H9 (cell line): ENCODE measurements at regions not wholly inside any gene's neighbourhood (a gene's known extent, or its start where the extent isn't known, plus 50 kb on each side); places are given as distances from the start of the nearest gene placed in this dataset.

ENCODE experiments used
- DNase-seq: peaks from one replicate; pipeline ENCODE4 v3.0.0-alpha.2; 2017
- H2AFZ ChIP-seq: one replicate; pipeline ENCODE4 v1.6.1; 2013; ENCODE audit warnings: mild to moderate bottlenecking, low read length, control low read depth, moderate library complexity
- H2AK5ac ChIP-seq: 2 replicates; pipeline ENCODE4 v1.6.1; 2013; ENCODE audit warnings: low read length, control low read depth, mixed read lengths; ENCODE audit not compliant: insufficient read length
- H2BK120ac ChIP-seq: one replicate; pipeline ENCODE4 v1.6.1; 2013; ENCODE audit warnings: low read depth, mild to moderate bottlenecking, low read length, control low read depth, inconsistent platforms; ENCODE audit not compliant: poor library complexity, severe bottlenecking
- H2BK12ac ChIP-seq: 2 replicates; pipeline ENCODE4 v1.6.1; 2013; ENCODE audit warnings: low read length, control low read depth, mixed read lengths, low read depth; ENCODE audit not compliant: insufficient read length
- H2BK15ac ChIP-seq: 2 replicates; pipeline ENCODE4 v1.6.1; 2013; ENCODE audit warnings: low read depth, low read length, control low read depth
- H2BK20ac ChIP-seq: one replicate; pipeline ENCODE4 v1.6.1; 2013; ENCODE audit warnings: low read depth, mild to moderate bottlenecking, low read length, control low read depth, inconsistent platforms; ENCODE audit not compliant: poor library complexity, severe bottlenecking
- H2BK5ac ChIP-seq: 2 replicates; pipeline ENCODE4 v1.6.1; 2013; ENCODE audit warnings: low read length, control low read depth, mixed read lengths; ENCODE audit not compliant: insufficient read length
- H3K14ac ChIP-seq: 2 replicates; pipeline ENCODE4 v1.6.1; 2013; ENCODE audit warnings: low read length, control low read depth; ENCODE audit not compliant: insufficient read depth
- H3K18ac ChIP-seq: 2 replicates; pipeline ENCODE4 v1.6.1; 2013; ENCODE audit warnings: low read depth, mild to moderate bottlenecking, mixed read lengths, low read length, control low read depth; ENCODE audit not compliant: insufficient read length
- H3K23ac ChIP-seq: 2 replicates; pipeline ENCODE4 v1.6.1; 2013; ENCODE audit warnings: low read length, control low read depth, mixed read lengths, low read depth; ENCODE audit not compliant: insufficient read length
- H3K23me2 ChIP-seq: 2 replicates; pipeline ENCODE4 v1.6.1; 2013; ENCODE audit warnings: low read depth, mild to moderate bottlenecking, mixed read lengths, low read length, control low read depth; ENCODE audit not compliant: insufficient read length, poor library complexity, severe bottlenecking
- H3K27ac ChIP-seq: 2 replicates; pipeline ENCODE4 v1.5.1; 2013; ENCODE audit warnings: low read length, control low read depth, mixed read lengths, low read depth; ENCODE audit not compliant: insufficient read length
- H3K27me3 ChIP-seq: 2 replicates; pipeline ENCODE4 v1.6.1; 2013; ENCODE audit warnings: low read length, control low read depth, inconsistent platforms; ENCODE audit not compliant: insufficient read depth
- H3K4ac ChIP-seq: 2 replicates; pipeline ENCODE4 v1.6.1; 2013; ENCODE audit warnings: low read depth, mild to moderate bottlenecking, control low read depth, inconsistent platforms, low read length, moderate library complexity
- H3K4me1 ChIP-seq: 2 replicates; pipeline ENCODE4 v1.6.1; 2013; ENCODE audit warnings: low read length, control low read depth, inconsistent platforms; ENCODE audit not compliant: insufficient read depth
- H3K4me2 ChIP-seq: 2 replicates; pipeline ENCODE4 v1.6.1; 2013; ENCODE audit warnings: low read length, control low read depth, mixed read lengths; ENCODE audit not compliant: insufficient read length, insufficient read depth
- H3K56ac ChIP-seq: 2 replicates; pipeline ENCODE4 v1.6.1; 2013; ENCODE audit warnings: low read depth, mild to moderate bottlenecking, mixed read lengths, low read length, control low read depth; ENCODE audit not compliant: insufficient read length
- H3K79me1 ChIP-seq: 2 replicates; pipeline ENCODE4 v1.6.1; 2013; ENCODE audit warnings: low read depth, mild to moderate bottlenecking, moderate library complexity, low read length, control low read depth, inconsistent platforms; ENCODE audit not compliant: insufficient read depth, poor library complexity, severe bottlenecking
- H3K79me2 ChIP-seq: 2 replicates; pipeline ENCODE4 v1.6.1; 2013; ENCODE audit warnings: low read length, control low read depth, inconsistent platforms; ENCODE audit not compliant: insufficient read depth
- H3K9ac ChIP-seq: 2 replicates; pipeline ENCODE4 v1.6.1; 2013; ENCODE audit warnings: low read length, control low read depth, mixed read lengths; ENCODE audit not compliant: insufficient read length; ENCODE audit errors: extremely low read depth
- H3K9me3 ChIP-seq: one replicate; pipeline ENCODE4 v1.6.1; 2013; ENCODE audit warnings: low read depth, low read length, inconsistent platforms; ENCODE audit not compliant: control insufficient read depth
- H3T11ph ChIP-seq: one replicate; pipeline ENCODE4 v1.6.1; 2013; ENCODE audit warnings: mild to moderate bottlenecking, low read length, control low read depth, inconsistent platforms
- H4K20me1 ChIP-seq: one replicate; pipeline ENCODE4 v1.6.1; 2013; ENCODE audit not compliant: control insufficient read depth, insufficient read length, insufficient read depth
- H4K5ac ChIP-seq: 2 replicates; pipeline ENCODE4 v1.6.1; 2013; ENCODE audit warnings: low read depth, mild to moderate bottlenecking, mixed read lengths, low read length, control low read depth; ENCODE audit not compliant: insufficient read length
- H4K8ac ChIP-seq: replicated peaks from 2 replicates; pipeline ENCODE4 v1.6.1; 2013; ENCODE audit warnings: low read length, control low read depth, mixed read lengths, low read depth; ENCODE audit not compliant: insufficient read length
- H4K91ac ChIP-seq: 2 replicates; pipeline ENCODE4 v1.6.1; 2013; ENCODE audit warnings: low read depth, mild to moderate bottlenecking, moderate library complexity, mixed read lengths, low read length, control low read depth; ENCODE audit not compliant: insufficient read length
- H3K27ac Mint-ChIP-seq, 3 experiments: 2 replicates in 2 of 3; 3 replicates in 1 of 3; pipeline ENCODE4 v1.8.0; 2020 to 2021; ENCODE audit warnings: mixed read lengths in 3 of 3, mild to moderate bottlenecking in 1 of 3, moderate library complexity in 1 of 3
- H3K27me3 Mint-ChIP-seq: 2 replicates; pipeline ENCODE4 v1.8.0; 2021; ENCODE audit warnings: low read depth, mild to moderate bottlenecking, moderate library complexity, mixed read lengths
- H3K36me3 Mint-ChIP-seq, 3 experiments: 2 replicates in 2 of 3; 3 replicates in 1 of 3; pipeline ENCODE4 v1.8.0; 2020 to 2021; ENCODE audit warnings: low read depth in 3 of 3, mixed read lengths in 3 of 3; ENCODE audit not compliant: insufficient read depth in 1 of 3
- H3K4me1 Mint-ChIP-seq, 2 experiments: 2 replicates each; pipeline ENCODE4 v1.8.0; 2020; ENCODE audit warnings: mixed read lengths in 2 of 2
- H3K4me3 Mint-ChIP-seq, 2 experiments: 2 replicates in 1 of 2; 3 replicates in 1 of 2; pipeline ENCODE4 v1.8.0; 2020 to 2021; ENCODE audit warnings: mild to moderate bottlenecking in 2 of 2, mixed read lengths in 2 of 2, moderate library complexity in 1 of 2
- H3K9me3 Mint-ChIP-seq, 2 experiments: 2 replicates in 1 of 2; 3 replicates in 1 of 2; pipeline ENCODE4 v1.8.0; 2020; ENCODE audit warnings: mild to moderate bottlenecking in 2 of 2, mixed read lengths in 2 of 2, moderate library complexity in 1 of 2
- WGBS: extraction: QIAGEN DNeasy Blood & Tissue Kit; methylation state at CpG from one replicate; pipeline ENCODE4 v1.1.7; 2013; ENCODE audit warnings: missing lambda C conversion rate, low lambda C conversion rate, mixed read lengths; ENCODE audit not compliant: insufficient read length; ENCODE audit errors: extremely low coverage; 5-methylcytosine and 5-hydroxymethylcytosine counted together
- TF ChIP-seq, protein P1 (sequence below): fragments of 200-600 bp; sonication (generic); conservative IDR thresholded peaks from 3 replicates; pipeline ENCODE4 v1.8.0; 2021; ENCODE audit warnings: antibody characterized with exemption, mild to moderate bottlenecking

- TF ChIP-seq, protein P1, sequence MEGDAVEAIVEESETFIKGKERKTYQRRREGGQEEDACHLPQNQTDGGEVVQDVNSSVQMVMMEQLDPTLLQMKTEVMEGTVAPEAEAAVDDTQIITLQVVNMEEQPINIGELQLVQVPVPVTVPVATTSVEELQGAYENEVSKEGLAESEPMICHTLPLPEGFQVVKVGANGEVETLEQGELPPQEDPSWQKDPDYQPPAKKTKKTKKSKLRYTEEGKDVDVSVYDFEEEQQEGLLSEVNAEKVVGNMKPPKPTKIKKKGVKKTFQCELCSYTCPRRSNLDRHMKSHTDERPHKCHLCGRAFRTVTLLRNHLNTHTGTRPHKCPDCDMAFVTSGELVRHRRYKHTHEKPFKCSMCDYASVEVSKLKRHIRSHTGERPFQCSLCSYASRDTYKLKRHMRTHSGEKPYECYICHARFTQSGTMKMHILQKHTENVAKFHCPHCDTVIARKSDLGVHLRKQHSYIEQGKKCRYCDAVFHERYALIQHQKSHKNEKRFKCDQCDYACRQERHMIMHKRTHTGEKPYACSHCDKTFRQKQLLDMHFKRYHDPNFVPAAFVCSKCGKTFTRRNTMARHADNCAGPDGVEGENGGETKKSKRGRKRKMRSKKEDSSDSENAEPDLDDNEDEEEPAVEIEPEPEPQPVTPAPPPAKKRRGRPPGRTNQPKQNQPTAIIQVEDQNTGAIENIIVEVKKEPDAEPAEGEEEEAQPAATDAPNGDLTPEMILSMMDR: no peak
- no peak overlapping the region for H2BK15ac ChIP-seq
- H2BK5ac ChIP-seq: peak overlapping the region; percentile 21
- no peak overlapping the region for H2BK120ac ChIP-seq
- H2BK12ac ChIP-seq: no peak overlapping the region
- no peaks in the 10 kb centered on the region for H3K27me3 ChIP-seq
- no peak overlapping the region for H4K5ac ChIP-seq
- H4K8ac ChIP-seq: no peak overlapping the region
- Mint-ChIP-seq H3K27ac (peak overlapping the region; percentile 2 to 89 (median 82); a peak in 5 of 7 replicates), H3K4me1 (peaks cover 16 to 18% of the 10 kb centered on the region in 2 experiments), H3K9me3 (no peaks in the 10 kb centered on the region), H3K36me3 (peaks cover 0 to 4% (median 0%) of the 10 kb centered on the region in 3 experiments; a peak in 1 of 7 replicates), H3K4me3 (peak overlapping the region in 1 of 2 experiments; percentile 1; a peak in 1 of 5 replicates), H3K27me3 (no peaks in the 10 kb centered on the region)
- peak overlapping the region; percentile 31 for H3K27ac ChIP-seq
- no peaks in the 10 kb centered on the region for H3K79me1 ChIP-seq
- no peak overlapping the region for H2AK5ac ChIP-seq
- no peak overlapping the region for H3K23ac ChIP-seq
- no peak overlapping the region for H4K91ac ChIP-seq
- no peak overlapping the region for H2AFZ ChIP-seq
- no peak overlapping the region for H3T11ph ChIP-seq
- H2BK20ac ChIP-seq: no peak overlapping the region
- no peak overlapping the region for H3K56ac ChIP-seq
- peak overlapping the region; percentile 68 for H3K18ac ChIP-seq
- no peaks in the 10 kb centered on the region for H3K4me1 ChIP-seq
- WGBS: no CpG with 5 or more reads among the region's 4 CpGs
- H3K23me2 ChIP-seq: no peaks in the 10 kb centered on the region
- no peaks in the 10 kb centered on the region for H3K79me2 ChIP-seq
- H3K4me2 ChIP-seq: peak overlapping the region; percentile 22
- H3K9ac ChIP-seq: no peak overlapping the region
- peak; percentile 31 for DNase-seq
- H3K14ac ChIP-seq: no peak overlapping the region
- no peaks in the 10 kb centered on the region for H3K9me3 ChIP-seq
- no peak overlapping the region for H3K4ac ChIP-seq
- H4K20me1 ChIP-seq: no peaks in the 10 kb centered on the region
Measured at GRCh38 chr2:167509586-167509985, 621.3 kb downstream of the XIRP2 start.
